Stimulated activated memory B cell treated with anti-CD40 and anti-IgM and Interleukin-4, amounts not matched to agents 10 μg/mL and 1 μg/mL and 100 μg/mL, for 72 hours (primary cell): ENCODE measurements at regions not wholly inside any gene's neighbourhood (a gene's known extent, or its start where the extent isn't known, plus 50 kb on each side); places are given as distances from the start of the nearest gene placed in this dataset.

ENCODE experiments used
- ATAC-seq: fragments of 150-1000 bp; cut with Tn5 transposase; 2 replicates; pipeline ENCODE4 v1.10.0; 2021
- H3K27ac Mint-ChIP-seq: one replicate; pipeline ENCODE4 v1.8.0; 2022; ENCODE audit warnings: mild to moderate bottlenecking, mixed read lengths
- H3K27me3 Mint-ChIP-seq: one replicate; pipeline ENCODE4 v1.8.0; 2022; ENCODE audit warnings: mixed read lengths
- H3K36me3 Mint-ChIP-seq: one replicate; pipeline ENCODE4 v1.8.0; 2022; ENCODE audit warnings: mixed read lengths
- H3K4me1 Mint-ChIP-seq: one replicate; pipeline ENCODE4 v1.8.0; 2022; ENCODE audit warnings: mixed read lengths
- H3K4me3 Mint-ChIP-seq: one replicate; pipeline ENCODE4 v1.8.0; 2022; ENCODE audit warnings: mild to moderate bottlenecking, moderate library complexity, mixed read lengths
- H3K9me3 Mint-ChIP-seq: one replicate; pipeline ENCODE4 v1.8.0; 2022; ENCODE audit warnings: mixed read lengths

DNA sequence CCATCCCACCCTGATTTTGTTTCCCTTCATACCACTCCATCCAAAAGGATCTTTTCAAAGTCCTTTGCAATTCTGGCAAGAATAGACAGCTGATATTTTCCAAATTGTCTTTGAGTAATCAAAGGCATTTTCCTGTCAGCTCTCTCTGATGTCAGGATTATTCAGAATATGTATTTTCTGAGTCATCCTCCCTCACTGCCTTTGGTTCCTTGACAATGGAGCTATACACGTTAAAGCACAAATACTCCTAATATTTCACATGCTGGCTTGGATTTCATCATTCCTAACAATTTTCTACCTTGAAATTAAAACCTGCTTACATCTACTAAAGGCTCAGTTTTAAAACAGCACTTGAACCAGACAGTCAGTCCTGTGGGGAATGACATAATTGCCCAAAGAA is 379.4 kb downstream of the GADD45G start:
- peaks cover 16% of the 10 kb centered on the region for H3K27me3 Mint-ChIP-seq
- no peak overlapping the region for H3K4me3 Mint-ChIP-seq
- no peaks in the 10 kb centered on the region for H3K36me3 Mint-ChIP-seq
- H3K27ac Mint-ChIP-seq: no peak overlapping the region
- H3K4me1 Mint-ChIP-seq: peaks cover 2% of the 10 kb centered on the region
- H3K9me3 Mint-ChIP-seq: no peaks in the 10 kb centered on the region
- no peak for ATAC-seq

DNA sequence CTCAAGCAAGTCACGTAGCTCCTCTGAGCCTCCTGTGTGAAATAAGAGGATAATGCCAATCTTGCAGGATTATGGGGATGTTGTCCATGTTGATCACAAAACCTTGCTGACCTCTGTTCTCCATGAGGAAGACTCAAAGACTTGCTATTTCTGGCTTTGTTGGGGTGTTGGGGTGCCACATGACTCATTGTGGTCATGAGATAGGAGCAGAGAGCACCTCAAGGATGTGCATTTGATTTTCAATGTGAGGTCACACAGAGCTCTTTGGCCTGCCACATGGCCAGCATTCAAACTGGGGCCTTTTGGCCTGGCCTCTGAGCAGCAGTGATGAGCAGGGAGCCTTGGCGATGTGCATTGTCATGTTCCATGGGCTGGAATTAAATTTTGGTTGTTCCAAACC is 380.3 kb downstream of the GADD45G start:
- Mint-ChIP-seq H3K9me3 (no peaks in the 10 kb centered on the region), H3K4me3 (no peak overlapping the region), H3K27me3 (peaks cover 16% of the 10 kb centered on the region), H3K4me1 (peaks cover 6% of the 10 kb centered on the region), H3K36me3 (no peaks in the 10 kb centered on the region), H3K27ac (no peak overlapping the region)
- no peak for ATAC-seq

DNA sequence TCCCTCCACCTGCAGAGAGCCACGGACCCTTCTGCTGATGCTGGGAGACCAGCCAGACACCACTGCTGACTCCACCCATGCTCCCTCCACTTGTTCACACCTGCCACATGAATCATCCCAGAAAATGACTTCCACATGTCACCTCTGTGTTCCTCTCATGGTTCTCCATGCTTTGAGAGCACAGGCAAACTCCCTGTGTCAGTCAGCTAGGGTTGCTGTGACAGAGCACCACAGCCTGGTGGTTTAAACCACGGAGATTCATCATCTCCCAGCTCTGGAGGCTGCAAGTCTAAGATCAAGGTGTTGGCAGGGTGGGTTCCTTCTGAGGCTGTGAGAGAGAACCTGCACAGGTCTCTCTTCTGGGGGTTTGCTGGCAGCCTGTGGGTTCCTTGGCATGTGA is 381.4 kb downstream of the GADD45G start:
- Mint-ChIP-seq H3K27me3 (peaks cover 16% of the 10 kb centered on the region), H3K9me3 (no peaks in the 10 kb centered on the region), H3K4me1 (peaks cover 6% of the 10 kb centered on the region), H3K36me3 (no peaks in the 10 kb centered on the region), H3K4me3 (no peak overlapping the region), H3K27ac (no peak overlapping the region)
- ATAC-seq: no peak

DNA sequence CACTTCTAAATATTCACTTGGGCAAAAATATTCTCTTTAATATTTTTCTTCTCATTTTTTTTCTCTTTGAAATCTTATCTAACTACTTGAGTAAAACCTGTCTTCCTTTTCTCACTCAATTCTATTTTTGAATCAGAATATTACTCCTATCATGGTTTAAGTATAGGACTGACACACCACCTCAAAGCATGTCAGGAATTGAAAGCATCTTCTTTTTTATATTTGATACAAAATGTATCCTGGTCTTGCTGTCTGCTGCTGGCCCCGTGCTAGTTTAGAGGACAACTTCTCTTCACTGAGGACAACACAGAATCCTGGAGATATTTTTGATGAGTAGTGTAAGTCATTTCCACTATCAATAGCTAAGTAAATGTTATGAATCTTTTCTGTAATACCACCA is 383.6 kb downstream of the GADD45G start:
- Mint-ChIP-seq H3K27ac (no peak overlapping the region), H3K36me3 (no peaks in the 10 kb centered on the region), H3K9me3 (no peaks in the 10 kb centered on the region), H3K4me1 (peaks cover 6% of the 10 kb centered on the region), H3K27me3 (no peaks in the 10 kb centered on the region), H3K4me3 (no peak overlapping the region)
- ATAC-seq: no peak

DNA sequence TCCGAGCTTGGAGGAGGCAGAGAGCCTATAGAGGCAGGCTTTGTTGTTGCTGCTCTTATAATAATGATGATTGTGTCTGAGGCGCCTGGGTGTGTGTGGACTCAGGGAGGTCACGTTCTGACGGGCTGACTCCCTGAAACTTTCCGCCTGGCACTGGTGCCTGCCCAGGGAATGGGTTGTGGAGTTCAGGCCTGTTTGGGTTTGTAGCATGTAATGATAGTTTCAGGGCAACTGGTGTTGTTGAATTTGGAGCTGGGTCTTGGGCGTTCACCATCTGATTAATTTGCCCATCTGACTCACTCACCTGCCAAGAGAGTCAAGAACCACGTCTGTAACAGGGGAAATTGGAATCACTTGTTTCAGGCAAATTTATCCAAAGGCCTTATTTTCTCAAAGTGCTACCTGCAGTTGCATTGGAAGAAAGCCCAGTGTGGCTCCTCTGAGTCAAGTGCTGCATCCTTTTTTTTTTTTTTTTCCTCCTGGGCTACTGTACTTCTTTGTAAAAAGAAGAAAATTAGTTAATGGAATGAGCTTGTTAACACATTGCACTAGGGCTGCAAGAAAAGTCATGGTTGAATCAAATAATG is 386.5 kb downstream of the GADD45G start:
- H3K36me3 Mint-ChIP-seq: no peaks in the 10 kb centered on the region
- peaks cover 6% of the 10 kb centered on the region for H3K4me1 Mint-ChIP-seq
- no peak overlapping the region for H3K4me3 Mint-ChIP-seq
- ATAC-seq: no peak
- H3K27me3 Mint-ChIP-seq: no peaks in the 10 kb centered on the region
- H3K9me3 Mint-ChIP-seq: no peaks in the 10 kb centered on the region
- no peak overlapping the region for H3K27ac Mint-ChIP-seq

DNA sequence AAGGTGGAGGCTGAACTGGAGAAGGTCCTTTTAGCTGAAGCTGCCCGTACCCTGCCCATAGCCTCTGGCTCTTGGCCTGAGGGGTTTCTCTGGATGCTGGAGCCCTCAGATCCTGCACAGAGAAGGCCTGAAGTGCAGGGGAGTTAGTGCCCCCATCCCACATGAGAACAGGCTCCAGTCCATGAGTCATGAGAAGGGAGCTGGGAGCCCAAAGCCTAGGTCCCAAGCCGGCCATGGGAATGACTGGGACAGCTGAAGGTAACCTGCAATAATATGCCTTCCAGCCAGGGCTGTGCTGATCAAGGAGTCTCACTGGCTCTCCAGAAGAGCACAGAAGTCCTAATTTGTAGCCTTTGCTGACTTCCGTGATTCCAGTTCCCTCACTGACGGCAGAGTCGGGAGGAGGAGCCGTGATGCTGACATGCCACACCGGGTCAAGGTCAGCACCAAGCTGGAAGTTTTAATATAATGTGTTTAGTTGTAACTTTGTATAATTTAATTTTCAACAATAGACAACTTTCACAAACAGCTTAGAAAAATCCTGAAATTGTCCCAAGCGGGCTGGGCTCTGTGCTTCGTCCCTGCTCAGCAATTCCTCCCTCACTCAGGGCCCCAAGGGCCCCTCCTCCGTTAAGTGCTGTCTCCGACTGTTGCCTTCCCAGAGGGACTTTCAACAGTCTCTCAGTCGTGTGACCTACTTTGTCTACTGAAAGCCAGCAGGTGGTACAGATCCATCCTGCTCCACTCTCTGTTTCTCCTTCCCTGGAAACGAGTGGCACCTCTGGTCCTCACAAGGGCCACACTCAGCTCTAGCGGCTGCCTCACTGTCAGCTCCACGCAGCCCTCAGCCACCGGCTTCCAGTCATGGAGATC is 387.8 kb downstream of the GADD45G start:
- Mint-ChIP-seq H3K27ac (no peak overlapping the region), H3K27me3 (no peaks in the 10 kb centered on the region), H3K4me1 (peaks cover 6% of the 10 kb centered on the region)

DNA sequence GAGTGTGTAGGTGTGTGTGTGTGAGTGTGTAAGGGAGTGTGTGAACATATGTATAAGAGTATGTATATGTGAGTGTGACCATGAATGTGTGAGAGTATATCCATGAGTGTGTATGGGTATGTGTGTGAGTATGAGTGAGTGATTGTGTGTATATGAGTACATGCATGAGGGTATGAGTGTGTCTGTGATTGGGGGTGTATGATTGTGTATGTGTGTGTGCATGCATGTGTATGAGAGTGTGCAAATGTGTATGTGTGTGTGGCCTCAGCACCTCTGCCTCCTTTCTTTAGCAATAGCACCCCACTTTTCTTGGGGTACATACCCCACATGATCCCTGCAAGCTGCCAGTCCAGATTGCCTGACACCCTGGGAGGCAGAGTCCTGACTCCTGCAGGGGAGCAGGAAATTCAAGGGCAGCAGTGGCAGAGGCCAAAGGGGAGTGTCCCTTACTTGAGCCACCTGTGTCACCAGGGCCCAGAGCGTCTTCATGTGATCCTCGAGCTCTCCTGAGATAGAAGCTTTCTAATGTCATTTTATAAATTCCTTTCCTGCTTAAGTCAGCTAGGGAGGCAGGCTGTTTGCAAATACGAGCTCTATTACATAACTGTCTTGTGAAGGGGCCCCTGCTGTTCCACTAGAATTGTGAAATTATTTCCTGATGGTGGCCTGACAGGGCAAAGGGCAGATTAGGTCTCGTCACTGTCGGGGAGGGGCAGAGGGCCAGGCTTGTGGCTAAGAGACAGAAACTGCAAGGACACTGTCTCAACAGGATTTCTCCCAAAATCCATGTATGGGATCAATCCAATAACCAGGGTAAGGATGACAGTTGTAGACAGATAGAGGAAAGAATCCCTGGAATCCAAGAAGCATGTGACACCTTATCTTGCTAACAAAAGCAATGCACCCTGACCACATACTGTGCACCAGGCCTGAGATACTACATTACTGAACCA is 389.1 kb downstream of the GADD45G start:
- H3K9me3 Mint-ChIP-seq: no peaks in the 10 kb centered on the region
- H3K27ac Mint-ChIP-seq: no peak overlapping the region
- H3K36me3 Mint-ChIP-seq: no peaks in the 10 kb centered on the region
- H3K4me3 Mint-ChIP-seq: no peak overlapping the region
- no peaks in the 10 kb centered on the region for H3K27me3 Mint-ChIP-seq
- ATAC-seq: no peak
- peaks cover 11% of the 10 kb centered on the region for H3K4me1 Mint-ChIP-seq

More for the DNA sequence above, 387.8 kb downstream of the GADD45G start:
- Mint-ChIP-seq H3K36me3 (no peaks in the 10 kb centered on the region), H3K9me3 (no peaks in the 10 kb centered on the region), H3K4me3 (no peak overlapping the region)
- no peak for ATAC-seq

DNA sequence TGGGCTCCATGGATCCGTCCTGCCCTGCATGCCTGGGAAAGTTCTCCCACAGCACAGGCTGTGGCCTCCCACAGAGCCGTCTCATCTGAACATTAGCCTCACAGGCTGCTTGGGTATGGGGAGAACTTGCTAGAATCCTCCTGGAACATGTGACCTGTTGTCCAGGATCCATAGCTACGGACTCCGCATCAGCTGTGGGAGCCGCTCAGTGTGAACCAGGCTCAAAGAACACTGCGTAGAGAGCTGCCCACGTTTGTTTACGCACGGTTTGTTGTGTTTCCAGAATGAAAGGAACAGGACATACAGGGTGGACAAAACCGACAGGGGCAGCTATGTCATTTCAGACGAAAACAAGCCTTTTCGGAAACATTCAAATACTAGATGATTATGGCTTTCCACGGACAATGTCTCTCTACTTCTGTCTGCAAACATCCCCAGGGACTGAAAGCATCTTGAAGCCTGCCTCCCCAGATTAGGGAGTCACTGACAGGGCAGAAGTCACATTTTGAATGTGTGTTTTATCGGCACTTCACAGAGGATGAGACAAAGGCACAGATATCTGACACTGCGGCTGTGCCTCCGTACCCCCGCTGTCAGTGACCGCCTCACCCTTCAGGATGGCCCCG is 390.3 kb downstream of the GADD45G start:
- Mint-ChIP-seq H3K9me3 (no peaks in the 10 kb centered on the region), H3K4me3 (no peak overlapping the region), H3K4me1 (peaks cover 17% of the 10 kb centered on the region), H3K36me3 (no peaks in the 10 kb centered on the region), H3K27ac (no peak overlapping the region), H3K27me3 (no peaks in the 10 kb centered on the region)
- no peak for ATAC-seq

DNA sequence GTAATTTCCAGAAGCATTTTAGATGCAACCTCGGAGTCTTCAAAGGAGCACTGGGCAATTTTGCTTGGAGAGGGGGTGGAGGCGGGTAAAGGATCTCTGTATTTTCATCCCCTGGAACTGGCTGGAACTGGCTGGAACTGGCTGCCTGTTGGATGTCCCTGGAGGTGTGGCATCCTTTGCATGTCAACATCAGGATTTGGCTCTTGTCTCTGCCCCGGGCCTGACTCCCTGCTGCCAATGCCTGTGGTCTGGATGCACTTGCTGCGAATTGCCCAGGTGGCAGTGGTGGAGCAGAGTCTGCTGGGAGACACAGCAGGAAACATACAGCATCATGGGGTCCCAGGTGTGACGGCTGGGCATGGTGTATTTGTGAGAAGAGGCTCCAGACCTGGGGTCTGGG is 391.3 kb downstream of the GADD45G start:
- no peaks in the 10 kb centered on the region for H3K27me3 Mint-ChIP-seq

DNA sequence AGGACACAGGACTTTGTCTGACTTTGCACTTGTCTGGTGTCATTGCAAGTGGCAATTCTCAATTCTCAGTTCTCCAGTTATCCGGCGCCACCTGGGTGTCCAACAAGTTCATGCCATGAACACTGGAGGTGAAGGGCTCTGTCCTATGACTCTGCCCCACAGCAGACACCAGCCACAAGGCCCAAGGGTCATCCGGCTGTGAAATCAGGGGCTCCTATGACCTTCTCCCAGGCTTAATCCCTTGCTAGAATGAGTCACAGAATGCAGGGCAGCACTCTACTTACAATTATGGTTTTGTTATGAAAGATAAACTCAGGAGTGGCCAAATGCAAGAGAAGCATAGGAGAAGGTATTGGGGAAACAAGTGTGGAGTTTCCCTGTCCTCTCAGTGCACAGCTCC is 392.0 kb downstream of the GADD45G start:
- no peaks in the 10 kb centered on the region for H3K27me3 Mint-ChIP-seq
- no peak for ATAC-seq
- H3K9me3 Mint-ChIP-seq: no peaks in the 10 kb centered on the region
- H3K27ac Mint-ChIP-seq: no peak overlapping the region
- no peaks in the 10 kb centered on the region for H3K36me3 Mint-ChIP-seq
- peaks cover 27% of the 10 kb centered on the region for H3K4me1 Mint-ChIP-seq
- no peak overlapping the region for H3K4me3 Mint-ChIP-seq

More for the DNA sequence above, 391.3 kb downstream of the GADD45G start:
- Mint-ChIP-seq H3K27ac (no peak overlapping the region), H3K36me3 (no peaks in the 10 kb centered on the region), H3K4me1 (peaks cover 27% of the 10 kb centered on the region), H3K4me3 (no peak overlapping the region), H3K9me3 (no peaks in the 10 kb centered on the region)
- no peak for ATAC-seq

DNA sequence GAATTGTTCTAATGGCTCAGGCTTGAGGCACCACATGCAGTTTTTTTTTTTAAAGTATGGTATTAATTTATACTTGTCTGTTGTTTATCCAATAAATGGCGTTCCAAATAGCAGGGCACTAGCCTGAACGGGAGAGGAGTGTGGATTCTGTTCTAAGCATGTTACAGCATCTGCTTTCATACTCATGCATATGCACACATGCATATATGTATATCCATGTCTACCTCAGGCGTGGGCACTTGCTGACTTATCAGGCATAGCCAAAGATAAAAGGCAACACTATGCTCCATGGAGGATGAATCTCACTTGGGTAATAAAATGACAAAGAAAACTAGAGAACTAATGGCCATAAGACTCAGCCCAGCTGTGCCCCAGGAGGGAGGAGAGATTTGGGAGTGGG is 393.8 kb downstream of the GADD45G start:
- no peak for ATAC-seq
- H3K9me3 Mint-ChIP-seq: no peaks in the 10 kb centered on the region
- no peaks in the 10 kb centered on the region for H3K27me3 Mint-ChIP-seq
- no peak overlapping the region for H3K4me3 Mint-ChIP-seq
- H3K27ac Mint-ChIP-seq: peak overlapping the region; percentile 97
- H3K4me1 Mint-ChIP-seq: peaks cover 27% of the 10 kb centered on the region
- H3K36me3 Mint-ChIP-seq: no peaks in the 10 kb centered on the region

DNA sequence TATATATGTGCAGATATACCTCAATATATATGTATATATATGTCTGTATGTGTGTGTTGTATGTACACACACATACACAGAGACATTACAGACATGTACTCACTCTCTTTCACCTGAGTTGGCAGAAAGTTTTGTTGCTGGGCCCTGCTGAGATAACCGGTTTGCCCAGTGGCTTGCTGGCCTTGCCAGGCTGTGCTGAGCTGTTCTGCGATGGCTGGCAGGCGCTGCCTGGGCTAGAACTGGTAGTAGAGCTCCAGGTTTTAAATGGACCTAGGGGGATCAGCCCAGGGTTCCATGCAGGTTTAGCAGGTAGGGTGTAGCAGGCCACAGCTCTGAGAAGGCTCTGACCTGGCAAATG is 394.3 kb downstream of the GADD45G start:
- Mint-ChIP-seq H3K9me3 (no peaks in the 10 kb centered on the region), H3K4me3 (peak overlapping the region; percentile 72), H3K27me3 (no peaks in the 10 kb centered on the region), H3K36me3 (no peaks in the 10 kb centered on the region), H3K27ac (peak overlapping the region; percentile 97), H3K4me1 (peaks cover 27% of the 10 kb centered on the region)
- ATAC-seq: no peak

DNA sequence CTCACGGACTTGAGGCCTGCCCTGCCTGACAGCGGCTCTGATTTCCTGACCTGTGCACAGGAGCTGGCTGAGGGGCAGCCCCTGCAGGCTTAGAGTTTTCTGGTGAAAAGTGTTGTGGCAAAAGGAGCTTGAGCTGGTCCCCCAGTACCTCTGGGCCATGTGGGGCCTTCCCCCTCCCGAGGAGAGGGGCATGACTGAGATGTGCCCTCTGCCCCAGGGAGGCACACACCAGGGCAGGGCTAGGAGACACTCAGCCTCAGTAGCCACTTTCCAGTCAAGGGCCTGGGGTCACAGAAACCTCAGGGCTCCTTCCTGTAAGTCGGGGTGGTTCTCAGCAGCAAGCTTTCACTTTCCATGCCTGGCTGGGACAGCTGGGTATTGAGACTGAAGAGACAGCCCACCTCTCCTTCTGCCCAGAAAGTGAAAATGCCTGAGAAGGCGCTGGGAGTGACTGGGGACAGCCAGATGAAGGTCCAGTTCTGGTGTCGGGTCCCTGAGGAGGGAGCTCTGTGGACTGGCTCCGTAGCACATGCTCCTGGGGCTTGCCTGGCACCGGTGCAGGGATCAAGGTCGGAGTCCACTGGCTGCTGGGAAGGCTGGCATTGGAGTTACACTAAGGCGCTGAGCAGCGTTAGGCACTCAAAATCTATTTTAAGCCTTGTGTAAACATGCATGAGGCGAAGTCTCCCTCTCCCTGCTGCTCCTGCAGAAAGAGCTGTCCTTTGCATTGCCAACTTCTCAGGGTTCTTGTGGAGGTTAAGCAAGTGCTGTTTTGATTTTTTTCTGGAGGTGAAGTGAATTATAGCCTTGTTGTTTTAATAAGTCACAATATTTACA is 394.9 kb downstream of the GADD45G start:
- ATAC-seq: peak; percentile 89
- Mint-ChIP-seq H3K4me1 (peaks cover 27% of the 10 kb centered on the region), H3K9me3 (no peaks in the 10 kb centered on the region)

DNA sequence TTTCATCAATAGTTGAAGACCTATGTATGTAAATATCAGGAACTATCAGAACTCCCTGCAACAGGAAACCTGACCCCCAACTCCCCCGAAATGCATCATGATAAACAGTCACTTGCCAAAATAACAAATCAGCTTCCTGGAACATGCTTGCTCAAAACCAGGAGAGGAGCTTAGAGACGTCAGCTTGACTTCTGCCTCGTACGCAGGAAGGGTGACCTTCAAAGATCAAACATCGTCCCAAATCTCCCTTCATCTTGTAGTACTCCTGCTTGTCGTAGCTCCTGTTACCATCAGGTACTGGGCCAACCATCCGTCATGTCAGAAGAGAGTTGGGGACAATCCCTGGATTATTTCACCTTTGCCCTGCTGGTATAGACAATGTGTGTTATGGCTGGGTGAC is 396.1 kb downstream of the GADD45G start:
- H3K9me3 Mint-ChIP-seq: peaks cover 3% of the 10 kb centered on the region
- ATAC-seq: no peak
- H3K27me3 Mint-ChIP-seq: no peaks in the 10 kb centered on the region
- no peaks in the 10 kb centered on the region for H3K36me3 Mint-ChIP-seq
- H3K4me1 Mint-ChIP-seq: peaks cover 27% of the 10 kb centered on the region
- no peak overlapping the region for H3K4me3 Mint-ChIP-seq
- H3K27ac Mint-ChIP-seq: peak overlapping the region; percentile 97

More for the DNA sequence above, 394.9 kb downstream of the GADD45G start:
- Mint-ChIP-seq H3K36me3 (no peaks in the 10 kb centered on the region), H3K4me3 (peak overlapping the region; percentile 72), H3K27me3 (no peaks in the 10 kb centered on the region), H3K27ac (peak overlapping the region; percentile 97)
